HG03342 (cell line): ENCODE measurements at regions not wholly inside any gene's neighbourhood (a gene's known extent, or its start where the extent isn't known, plus 50 kb on each side); places are given as distances from the start of the nearest gene placed in this dataset.
"Not testable (repeated sequence)": the region's sequence is repeated elsewhere in the genome, so short reads cannot be mapped to it uniquely, and the experiment has no call there.

Experiments
- ATAC-seq: cut with Tn5 transposase; IDR thresholded peaks from one replicate; pipeline ENCODE4 v1.9.1; 2021; ENCODE audit warnings: mild to moderate bottlenecking, moderate library complexity; ENCODE audit not compliant: unreplicated experiment

- no peak for ATAC-seq
Measured at GRCh38 chr13:34159946-34160345, 342.0 kb downstream of the RFC3 start.

DNA sequence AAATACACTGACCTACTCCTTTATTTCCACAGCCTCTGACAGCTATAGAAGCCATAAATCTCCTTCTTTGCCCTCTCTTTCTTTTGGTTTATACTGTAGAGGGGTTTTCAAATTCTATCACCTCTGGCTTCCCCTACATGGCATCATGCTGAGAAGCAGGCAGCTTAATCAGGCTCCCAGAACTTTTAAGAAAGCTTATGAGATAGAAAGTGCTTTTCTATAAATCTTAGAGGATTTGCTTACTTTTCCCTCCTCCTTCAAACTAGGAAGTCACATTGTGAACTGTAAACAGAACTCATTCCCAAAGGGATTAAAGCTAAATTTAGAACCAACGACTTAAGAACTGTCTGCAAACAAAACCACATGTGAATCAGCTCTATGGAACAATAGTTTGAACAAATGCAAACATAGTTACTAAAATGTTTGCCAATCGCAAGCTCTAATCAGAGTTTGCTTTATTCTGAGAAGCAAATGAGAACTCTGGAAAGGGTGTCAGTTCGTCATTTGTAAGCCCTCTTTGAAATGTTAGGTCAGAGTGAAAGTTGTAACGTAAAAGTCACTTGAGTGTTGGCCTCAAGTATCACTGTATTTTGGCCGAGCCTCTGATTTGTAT is 344.1 kb downstream of the RFC3 start:
- ATAC-seq: no peak

- ATAC-seq: no peak
Measured at GRCh38 chr13:34162544-34162933, 344.6 kb downstream of the RFC3 start.

DNA sequence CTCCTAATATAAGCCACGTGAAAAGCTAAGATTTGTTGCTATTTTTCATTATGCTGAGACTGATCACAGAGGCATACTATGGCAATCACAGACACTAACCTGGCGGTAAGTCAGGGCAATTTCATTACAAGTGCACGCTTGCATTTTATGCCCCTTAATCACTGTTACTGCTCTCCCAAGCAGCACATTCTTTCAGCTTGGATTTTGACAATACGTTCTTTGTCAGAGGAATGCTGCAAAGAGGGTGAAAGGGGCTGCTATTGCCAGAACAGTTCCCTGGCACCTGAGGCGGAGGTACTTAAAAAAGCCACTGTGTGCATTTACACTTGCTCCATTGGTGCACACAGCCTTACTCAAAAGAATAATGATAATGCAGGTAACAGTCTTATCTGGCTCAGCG is 346.6 kb downstream of the RFC3 start:
- ATAC-seq: no peak

- no peak for ATAC-seq
Measured at GRCh38 chr13:34165158-34165557, 347.2 kb downstream of the RFC3 start.

DNA sequence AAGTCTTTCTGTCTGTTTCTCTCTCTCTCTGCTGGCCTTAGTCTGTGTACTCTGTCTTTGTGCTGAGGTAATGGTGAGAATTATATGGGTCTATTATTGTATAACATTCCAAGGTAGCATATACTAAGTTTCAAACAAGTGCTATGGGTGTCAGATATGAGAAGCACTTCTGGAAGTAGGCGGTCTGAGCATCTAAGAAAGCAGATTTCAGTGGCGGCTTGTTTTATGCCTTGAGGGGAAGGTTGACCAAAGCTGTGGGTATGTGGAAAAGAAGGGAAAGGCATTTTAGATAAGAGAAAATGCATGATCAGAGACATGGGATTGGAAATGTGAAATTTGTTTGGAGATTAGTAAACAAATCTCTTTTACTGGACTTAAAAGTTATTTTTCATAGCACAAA is 348.5 kb downstream of the RFC3 start:
- no peak for ATAC-seq

GRCh38 chr13:34167347-34167746 is 349.4 kb downstream of the RFC3 start:
- no peak for ATAC-seq

GRCh38 chr13:34172048-34172447 is 354.1 kb downstream of the RFC3 start:
- ATAC-seq: no peak

DNA sequence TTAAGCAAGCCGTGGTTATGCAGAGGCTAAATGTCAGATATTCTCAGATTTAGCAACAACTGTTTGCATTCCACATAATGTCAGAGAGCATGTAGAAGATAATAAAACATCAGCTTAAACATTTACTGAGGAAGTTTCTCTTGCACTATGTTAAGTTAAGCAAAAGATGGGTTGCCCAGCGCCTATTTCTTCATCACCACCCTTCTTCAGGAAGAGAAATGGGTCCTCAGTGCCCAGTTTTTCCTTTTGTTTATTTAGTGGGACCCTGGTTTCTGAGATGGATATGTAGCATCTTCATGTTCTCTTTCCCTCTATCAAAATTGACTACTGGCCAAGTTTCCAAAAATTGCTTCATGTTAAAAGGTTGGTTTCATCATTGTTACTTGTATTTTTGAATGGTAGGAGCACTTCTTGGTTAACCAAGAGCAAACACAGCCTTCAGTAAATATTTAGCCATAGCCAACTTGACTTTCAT is 356.8 kb downstream of the RFC3 start:
- ATAC-seq: no peak

DNA sequence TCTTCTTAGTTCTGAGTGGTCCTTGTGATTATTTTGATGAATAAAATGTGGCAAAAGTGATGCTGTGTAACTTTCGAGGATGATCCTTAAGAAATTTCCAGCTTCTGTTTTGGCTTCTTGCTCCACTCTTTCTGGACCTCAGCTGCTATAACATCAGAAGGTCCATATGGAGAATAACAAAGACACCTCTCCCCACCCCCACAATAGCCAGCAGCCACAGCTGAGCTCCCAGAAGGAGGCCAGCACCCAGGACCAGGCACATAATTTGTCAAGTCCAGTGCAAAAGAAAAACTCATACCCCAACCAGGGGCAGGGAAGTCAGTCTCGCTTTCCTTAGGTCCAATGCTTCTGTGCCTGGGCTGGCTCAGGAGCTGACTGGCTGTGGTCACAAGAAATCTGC is 357.6 kb downstream of the RFC3 start:
- no peak for ATAC-seq

GRCh38 chr13:34176633-34177032 is 358.7 kb downstream of the RFC3 start:
- ATAC-seq: no peak

DNA sequence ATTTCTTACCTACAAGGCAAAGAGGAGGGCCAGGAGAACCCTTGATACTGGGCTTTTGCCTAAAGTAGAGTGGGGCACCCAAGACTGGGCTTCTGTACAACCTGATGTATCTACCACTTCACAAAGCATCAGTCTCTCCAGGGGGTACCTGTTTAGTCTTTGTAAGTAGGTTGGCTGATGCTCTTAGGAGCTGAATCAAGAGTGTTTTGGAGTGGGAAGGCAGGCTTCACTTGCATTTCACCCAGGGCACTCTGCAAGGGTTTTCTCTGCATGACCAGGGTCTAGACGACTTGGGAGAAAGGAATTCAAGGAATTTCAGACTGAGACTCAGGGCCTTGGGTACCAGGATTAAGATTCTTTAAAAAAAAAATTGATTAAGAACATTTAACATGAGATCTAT is 361.5 kb downstream of the RFC3 start:
- no peak for ATAC-seq

GRCh38 chr13:34179927-34180326 is 362.0 kb downstream of the RFC3 start:
- ATAC-seq: no peak

DNA sequence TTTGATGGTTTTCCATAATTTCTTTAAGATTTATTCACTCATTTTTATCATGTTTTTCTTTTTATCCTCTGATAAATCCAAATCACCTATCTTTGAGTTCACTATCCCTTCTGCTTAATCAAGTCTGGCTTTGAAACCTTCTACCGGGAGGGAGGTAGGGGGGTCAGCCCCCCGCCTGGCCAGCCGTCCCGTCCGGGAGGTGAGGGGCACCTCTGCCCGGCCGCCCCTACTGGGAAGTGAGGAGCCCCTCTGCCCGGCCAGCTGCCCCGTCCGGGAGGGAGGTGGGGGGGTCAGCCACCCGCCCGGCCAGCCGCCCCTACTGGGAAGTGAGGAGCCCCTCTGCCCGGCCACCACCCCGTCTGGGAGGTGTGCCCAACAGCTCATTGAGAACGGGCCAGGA is 363.3 kb downstream of the RFC3 start:
- ATAC-seq: not testable (repeated sequence)

- ATAC-seq: no peak
Measured at GRCh38 chr13:34189946-34190345, 372.0 kb downstream of the RFC3 start.

DNA sequence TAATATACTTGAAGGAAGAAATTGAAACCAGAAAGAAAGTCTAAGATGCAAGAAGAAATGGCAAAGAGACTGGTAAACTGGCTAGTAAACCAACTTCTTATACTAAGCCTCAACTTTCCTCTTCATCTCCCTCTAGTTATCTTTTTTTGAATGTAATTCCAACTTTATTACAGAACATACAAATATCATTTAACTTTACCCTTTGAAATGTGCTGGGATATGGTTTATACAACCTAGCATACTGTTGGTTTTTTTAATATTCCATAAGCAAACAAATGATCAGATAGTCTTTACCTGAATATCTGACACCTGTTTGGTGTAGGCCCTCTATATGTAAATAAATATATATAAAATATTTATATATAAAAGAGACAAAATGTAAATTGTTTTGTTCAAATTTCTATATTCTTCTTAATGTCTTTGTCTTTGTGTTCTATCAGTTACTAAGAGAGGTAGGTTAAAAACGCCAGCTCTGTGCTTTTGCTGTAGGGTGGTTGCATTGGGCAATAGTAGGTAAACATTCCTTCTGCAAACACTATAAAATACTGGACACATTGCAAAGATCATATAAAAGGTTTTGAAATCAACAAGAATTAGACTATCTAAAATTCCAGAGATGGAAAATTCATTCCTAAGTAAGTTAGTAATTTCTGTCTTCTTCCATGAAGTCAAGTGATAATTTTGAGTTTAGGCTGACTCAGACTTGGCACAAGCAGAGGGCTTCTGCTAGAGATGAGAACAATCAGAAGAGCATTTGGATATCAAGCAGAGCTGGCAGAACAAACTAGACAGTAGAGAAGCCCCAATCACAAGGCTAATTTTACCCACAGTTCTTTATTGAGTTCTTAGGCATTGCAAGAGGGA is 383.3 kb downstream of the RFC3 start:
- no peak for ATAC-seq

- ATAC-seq: no peak
Measured at GRCh38 chr13:34207334-34207733, 389.4 kb downstream of the RFC3 start.

DNA sequence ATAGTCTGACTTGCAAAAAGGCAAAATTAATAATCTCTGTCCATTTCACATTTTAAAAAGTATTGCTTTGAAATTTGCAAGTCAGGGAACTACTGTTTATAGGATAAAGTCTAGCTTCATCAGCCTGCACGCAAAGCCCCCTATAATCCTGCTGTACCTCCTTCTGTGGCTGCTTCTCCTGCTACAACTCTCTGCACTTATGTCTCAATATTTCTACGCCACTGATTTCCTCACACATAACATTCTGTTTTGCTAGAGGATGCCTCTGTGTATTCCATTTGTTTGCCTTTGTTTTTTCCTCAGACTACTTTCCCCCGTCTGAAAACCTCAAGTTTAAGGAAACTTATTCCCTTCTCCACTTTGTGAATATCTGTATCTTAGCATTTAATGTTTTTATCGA is 389.9 kb downstream of the RFC3 start:
- ATAC-seq: no peak

DNA sequence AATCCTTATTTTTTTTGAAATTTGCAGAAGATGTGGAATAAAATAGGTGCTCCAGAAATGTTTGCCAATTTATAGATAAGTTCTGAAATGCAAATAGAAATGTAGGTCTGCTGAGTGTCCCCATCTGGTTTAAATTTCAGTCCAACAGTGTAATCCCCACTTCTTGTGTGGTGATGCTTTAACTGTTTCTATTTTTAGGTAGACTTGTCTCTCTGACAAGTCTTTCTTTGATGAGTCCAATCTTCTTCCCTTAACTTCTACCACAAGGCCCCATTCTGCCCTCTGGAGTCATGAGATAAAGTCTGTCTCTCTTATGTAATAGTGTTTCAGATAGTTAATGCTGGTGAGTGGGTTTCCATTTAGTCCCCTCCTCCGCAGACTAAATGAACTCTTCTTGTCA is 390.4 kb downstream of the RFC3 start:
- no peak for ATAC-seq

DNA sequence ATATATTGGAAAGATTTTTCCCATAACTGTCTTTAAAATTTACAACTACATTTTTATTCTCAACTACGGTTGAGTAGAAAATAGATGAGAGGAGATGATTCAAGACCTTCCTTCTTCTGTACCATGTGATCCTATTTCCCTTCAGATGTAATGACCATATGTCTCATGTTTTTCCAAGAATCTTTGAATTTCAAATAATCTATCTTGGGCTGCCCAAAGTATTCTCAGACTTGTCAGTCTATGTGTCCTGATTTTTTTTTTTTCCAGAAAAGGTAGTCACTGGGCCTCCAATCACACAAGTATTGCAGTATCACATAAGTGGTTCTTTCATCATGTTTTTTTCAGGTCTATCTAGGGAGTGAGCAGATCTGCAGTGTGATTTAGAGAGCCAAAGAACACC is 392.4 kb downstream of the RFC3 start:
- no peak for ATAC-seq

GRCh38 chr13:34214686-34215085 is 396.7 kb downstream of the RFC3 start:
- no peak for ATAC-seq

GRCh38 chr13:34216256-34216655 is 398.3 kb downstream of the RFC3 start:
- ATAC-seq: no peak
